Neural progenitor cell (in vitro differentiated cells): ENCODE measurements at regions not wholly inside any gene's neighbourhood (a gene's known extent, or its start where the extent isn't known, plus 50 kb on each side); places are given as distances from the start of the nearest gene placed in this dataset.

Experiments
- DNase-seq: peaks from one replicate; pipeline ENCODE4 v3.0.0-alpha.2; 2016; ENCODE audit warnings: low spot score
- H2AFZ ChIP-seq: fragments of 200-600 bp; sonication (generic); replicated peaks from 2 replicates; pipeline ENCODE4 v1.6.1; 2016; ENCODE audit warnings: antibody characterized with exemption
- H3F3A ChIP-seq: fragments of 200-600 bp; sonication (generic); 2 replicates; pipeline ENCODE4 v1.6.1; 2016; ENCODE audit warnings: antibody characterized with exemption, low read depth
- H3K27ac ChIP-seq: fragments of 200-600 bp; sonication (generic); 2 replicates; pipeline ENCODE4 v1.5.1; 2016; ENCODE audit warnings: mild to moderate bottlenecking
- H3K27me3 ChIP-seq: fragments of 200-600 bp; sonication (generic); 2 replicates; pipeline ENCODE4 v1.6.1; 2016; ENCODE audit warnings: mild to moderate bottlenecking, moderate library complexity
- H3K36me3 ChIP-seq: fragments of 200-600 bp; sonication (generic); 2 replicates; pipeline ENCODE4 v1.5.1; 2016
- H3K4me1 ChIP-seq: fragments of 200-600 bp; sonication (generic); 2 replicates; pipeline ENCODE4 v1.6.1; 2016; ENCODE audit warnings: mixed run types
- H3K4me2 ChIP-seq: fragments of 200-600 bp; sonication (generic); 2 replicates; pipeline ENCODE4 v1.6.1; 2016
- H3K4me3 ChIP-seq: fragments of 200-600 bp; sonication (generic); 2 replicates; pipeline ENCODE4 v1.5.1; 2016
- H3K79me2 ChIP-seq: fragments of 200-600 bp; sonication (generic); 2 replicates; pipeline ENCODE4 v1.6.1; 2016; ENCODE audit warnings: low read depth
- H3K9ac ChIP-seq: fragments of 200-600 bp; sonication (generic); 2 replicates; pipeline ENCODE4 v1.6.1; 2016
- H3K9me3 ChIP-seq: fragments of 200-600 bp; sonication (generic); 2 replicates; pipeline ENCODE4 v1.5.1; 2016; ENCODE audit warnings: low read depth
- H4K20me1 ChIP-seq: fragments of 200-600 bp; sonication (generic); 2 replicates; pipeline ENCODE4 v1.6.1; 2016; ENCODE audit warnings: low read depth
- H3K27ac Mint-ChIP-seq: 3 replicates; pipeline ENCODE4 v1.8.0; 2021; ENCODE audit warnings: mixed read lengths
- H3K27me3 Mint-ChIP-seq: 2 replicates; pipeline ENCODE4 v1.8.0; 2022; ENCODE audit warnings: low read depth, mild to moderate bottlenecking, inconsistent platforms, moderate library complexity, mixed read lengths; ENCODE audit not compliant: insufficient read depth
- H3K36me3 Mint-ChIP-seq: 3 replicates; pipeline ENCODE4 v1.8.0; 2021; ENCODE audit warnings: mixed read lengths
- H3K4me1 Mint-ChIP-seq: 3 replicates; pipeline ENCODE4 v1.8.0; 2021; ENCODE audit warnings: mixed read lengths
- H3K4me3 Mint-ChIP-seq: 3 replicates; pipeline ENCODE4 v1.8.0; 2021; ENCODE audit warnings: mild to moderate bottlenecking, moderate library complexity, mixed read lengths
- H3K9me3 Mint-ChIP-seq: 3 replicates; pipeline ENCODE4 v1.8.0; 2020; ENCODE audit warnings: mixed read lengths
- CTCF ChIP-seq: fragments of 200-600 bp; sonication (generic); IDR thresholded peaks from 2 replicates; pipeline ENCODE4 v1.5.1; 2017; ENCODE audit warnings: antibody characterized with exemption, mild to moderate bottlenecking
- EZH2 ChIP-seq: fragments of 200-600 bp; sonication (generic); IDR thresholded peaks from 2 replicates; pipeline ENCODE4 v1.6.1; 2017; ENCODE audit warnings: antibody characterized with exemption, mild to moderate bottlenecking, moderate library complexity
- EZH2phosphoT487 ChIP-seq: fragments of 200-600 bp; sonication (generic); IDR thresholded peaks from 2 replicates; pipeline ENCODE4 v1.6.1; 2017; ENCODE audit warnings: antibody characterized with exemption

- Mint-ChIP-seq H3K9me3 (no peaks in the 10 kb centered on the region), H3K4me3 (no peak overlapping the region)
- H3K4me2 ChIP-seq: no peak overlapping the region
Measured at GRCh38 chr12:22925623-22926022, 300.7 kb downstream of the ETNK1 start.

GRCh38 chr12:22932431-22932830 is 307.5 kb downstream of the ETNK1 start:
- no peak overlapping the region for H3K9ac ChIP-seq
- H3K9me3 ChIP-seq: no peaks in the 10 kb centered on the region
- Mint-ChIP-seq H3K4me3 (no peak overlapping the region), H3K27me3 (peaks cover 4% of the 10 kb centered on the region), H3K27ac (no peak overlapping the region), H3K9me3 (no peaks in the 10 kb centered on the region), H3K4me1 (peaks cover 4% of the 10 kb centered on the region), H3K36me3 (no peaks in the 10 kb centered on the region)
- H4K20me1 ChIP-seq: no peaks in the 10 kb centered on the region
- no peak overlapping the region for H3K27ac ChIP-seq
- no peak overlapping the region for H3K4me3 ChIP-seq
- no peaks in the 10 kb centered on the region for H3F3A ChIP-seq
- no peaks in the 10 kb centered on the region for H3K79me2 ChIP-seq
- no peaks in the 10 kb centered on the region for H3K36me3 ChIP-seq
- no peaks in the 10 kb centered on the region for H3K4me1 ChIP-seq
- no peak for TF ChIP-seq CTCF
- TF ChIP-seq EZH2phosphoT487: no peak
- no peak for TF ChIP-seq EZH2
- DNase-seq: no peak
- no peak overlapping the region for H3K4me2 ChIP-seq
- no peaks in the 10 kb centered on the region for H3K27me3 ChIP-seq
- no peak overlapping the region for H2AFZ ChIP-seq

More at GRCh38 chr12:22925623-22926022, 300.7 kb downstream of the ETNK1 start:
- Histone ChIP-seq H4K20me1 (no peaks in the 10 kb centered on the region), H3K79me2 (no peaks in the 10 kb centered on the region), H3K4me1 (peaks cover 11% of the 10 kb centered on the region), H3F3A (no peaks in the 10 kb centered on the region), H3K4me3 (no peak overlapping the region), H3K36me3 (no peaks in the 10 kb centered on the region), H3K27ac (no peak overlapping the region), H2AFZ (no peak overlapping the region), H3K27me3 (no peaks in the 10 kb centered on the region), H3K9ac (no peak overlapping the region), H3K9me3 (no peaks in the 10 kb centered on the region)
- H3K27ac Mint-ChIP-seq: no peak overlapping the region
- no peak for DNase-seq
- no peaks in the 10 kb centered on the region for H3K36me3 Mint-ChIP-seq
- TF ChIP-seq EZH2 (no peak), CTCF (no peak), EZH2phosphoT487 (no peak)
- peaks cover 4% of the 10 kb centered on the region for H3K27me3 Mint-ChIP-seq
- H3K4me1 Mint-ChIP-seq: no peaks in the 10 kb centered on the region

- Histone ChIP-seq H2AFZ (peak overlapping the region; percentile 61), H3K4me1 (no peaks in the 10 kb centered on the region), H3K4me2 (no peak overlapping the region), H3K27ac (no peak overlapping the region), H3K36me3 (no peaks in the 10 kb centered on the region), H4K20me1 (no peaks in the 10 kb centered on the region), H3F3A (no peaks in the 10 kb centered on the region), H3K79me2 (no peaks in the 10 kb centered on the region), H3K27me3 (no peaks in the 10 kb centered on the region), H3K9me3 (no peaks in the 10 kb centered on the region), H3K9ac (no peak overlapping the region), H3K4me3 (no peak overlapping the region)
- Mint-ChIP-seq H3K4me3 (no peak overlapping the region), H3K9me3 (no peaks in the 10 kb centered on the region), H3K27ac (no peak overlapping the region), H3K36me3 (no peaks in the 10 kb centered on the region), H3K4me1 (peaks cover 4% of the 10 kb centered on the region), H3K27me3 (peaks cover 3% of the 10 kb centered on the region)
- TF ChIP-seq CTCF (no peak), EZH2 (no peak), EZH2phosphoT487 (no peak)
- no peak for DNase-seq
Measured at GRCh38 chr12:22935090-22935489, 310.1 kb downstream of the ETNK1 start.

- H2AFZ ChIP-seq: peak overlapping the region; percentile 61
Measured at GRCh38 chr12:22935501-22935900, 310.5 kb downstream of the ETNK1 start.

More at GRCh38 chr12:22935501-22935900, 310.5 kb downstream of the ETNK1 start:
- Histone ChIP-seq H3K9ac (no peak overlapping the region), H4K20me1 (no peaks in the 10 kb centered on the region), H3F3A (no peaks in the 10 kb centered on the region), H3K79me2 (no peaks in the 10 kb centered on the region), H3K27ac (no peak overlapping the region), H3K4me1 (no peaks in the 10 kb centered on the region), H3K4me2 (no peak overlapping the region), H3K9me3 (no peaks in the 10 kb centered on the region), H3K27me3 (no peaks in the 10 kb centered on the region), H3K36me3 (no peaks in the 10 kb centered on the region), H3K4me3 (no peak overlapping the region)
- Mint-ChIP-seq H3K4me1 (peaks cover 4% of the 10 kb centered on the region), H3K36me3 (no peaks in the 10 kb centered on the region), H3K27me3 (peaks cover 2% of the 10 kb centered on the region), H3K9me3 (no peaks in the 10 kb centered on the region), H3K4me3 (no peak overlapping the region), H3K27ac (no peak overlapping the region)
- DNase-seq: no peak
- TF ChIP-seq CTCF (no peak), EZH2 (no peak), EZH2phosphoT487 (no peak)
